ENCODE measurements at regions not wholly inside any gene's neighbourhood (a gene's known extent, or its start where the extent isn't known, plus 50 kb on each side); places are given as distances from the start of the nearest gene placed in this dataset.

DNA sequence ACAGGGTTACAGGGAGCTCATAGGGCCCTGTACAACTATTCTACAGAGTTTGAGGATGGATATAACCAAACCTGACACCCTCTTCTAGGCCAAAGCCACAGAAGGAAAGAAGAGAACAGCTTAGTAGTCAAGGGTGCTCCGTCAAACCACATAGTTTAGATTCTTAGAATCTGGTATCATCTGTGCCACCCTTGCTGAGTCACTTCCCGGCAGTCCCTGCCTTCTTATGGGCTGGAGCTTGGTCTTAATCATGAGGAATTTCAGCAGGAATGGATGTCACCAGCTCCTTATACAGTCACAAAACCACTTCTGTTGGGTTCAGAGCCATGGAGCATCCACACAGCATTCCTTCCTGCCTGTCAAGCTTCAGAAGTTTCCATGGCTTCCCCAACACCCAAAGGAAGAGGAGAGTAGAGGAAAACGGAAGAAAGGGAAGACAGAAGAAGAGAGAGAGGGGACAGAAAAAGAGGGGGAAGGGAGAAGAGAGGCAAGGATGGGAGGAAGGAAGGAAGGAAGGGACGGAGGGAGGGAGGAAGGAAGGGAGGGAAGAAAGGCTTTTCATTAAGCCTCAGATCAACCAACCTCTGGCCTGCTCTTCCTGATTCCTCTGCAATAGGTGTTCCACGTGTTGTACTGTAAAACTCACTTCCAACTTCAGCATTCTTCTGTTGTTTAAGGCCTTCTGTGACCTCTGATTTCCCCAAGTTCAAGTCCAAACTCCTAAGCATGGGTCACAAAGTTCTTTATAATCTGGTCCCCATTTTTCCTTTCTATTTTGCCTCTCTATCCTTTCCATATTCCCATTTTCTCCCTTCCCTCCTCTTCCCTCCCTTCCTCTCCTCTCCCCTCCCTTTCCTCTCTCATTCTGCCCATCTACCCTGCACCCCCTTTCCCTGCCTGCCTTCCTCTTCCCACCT is 246.1 kb upstream of the TNP1 start:
- H3K4me1 ChIP-seq (ENCODE audit: control insufficient read depth, low read length) = no peaks in the 10 kb centered on the region
- no peaks in the 10 kb centered on the region for H3K9me2 ChIP-seq (replicated peaks; ENCODE audit: control insufficient read depth, low read length)
- H3F3A ChIP-seq (ENCODE audit: control insufficient read depth, insufficient read depth) = no peaks in the 10 kb centered on the region
- no peaks in the 10 kb centered on the region for H3K27me3 ChIP-seq (ENCODE audit: control insufficient read depth, low read length)
- H3K79me2 ChIP-seq (ENCODE audit: control insufficient read depth, low read length) = no peaks in the 10 kb centered on the region
- H3K4me2 ChIP-seq (ENCODE audit: low read length) = no peak overlapping the region
- H3K9me3 ChIP-seq (ENCODE audit: control insufficient read depth, insufficient read depth, low read length) = no peaks in the 10 kb centered on the region
- H3K36me3 ChIP-seq (ENCODE audit: control insufficient read depth, low read length) = no peaks in the 10 kb centered on the region
- no peak overlapping the region for H3K27ac ChIP-seq (ENCODE audit: low read depth, low read length)
- H3K4me3 ChIP-seq (ENCODE audit: low read length) = no peak overlapping the region
- no peak for TF ChIP-seq EZH2phosphoT487 (IDR thresholded peaks at IDR 0.05; ENCODE audit: borderline replicate concordance, low read length)
- TF ChIP-seq, protein P1, sequence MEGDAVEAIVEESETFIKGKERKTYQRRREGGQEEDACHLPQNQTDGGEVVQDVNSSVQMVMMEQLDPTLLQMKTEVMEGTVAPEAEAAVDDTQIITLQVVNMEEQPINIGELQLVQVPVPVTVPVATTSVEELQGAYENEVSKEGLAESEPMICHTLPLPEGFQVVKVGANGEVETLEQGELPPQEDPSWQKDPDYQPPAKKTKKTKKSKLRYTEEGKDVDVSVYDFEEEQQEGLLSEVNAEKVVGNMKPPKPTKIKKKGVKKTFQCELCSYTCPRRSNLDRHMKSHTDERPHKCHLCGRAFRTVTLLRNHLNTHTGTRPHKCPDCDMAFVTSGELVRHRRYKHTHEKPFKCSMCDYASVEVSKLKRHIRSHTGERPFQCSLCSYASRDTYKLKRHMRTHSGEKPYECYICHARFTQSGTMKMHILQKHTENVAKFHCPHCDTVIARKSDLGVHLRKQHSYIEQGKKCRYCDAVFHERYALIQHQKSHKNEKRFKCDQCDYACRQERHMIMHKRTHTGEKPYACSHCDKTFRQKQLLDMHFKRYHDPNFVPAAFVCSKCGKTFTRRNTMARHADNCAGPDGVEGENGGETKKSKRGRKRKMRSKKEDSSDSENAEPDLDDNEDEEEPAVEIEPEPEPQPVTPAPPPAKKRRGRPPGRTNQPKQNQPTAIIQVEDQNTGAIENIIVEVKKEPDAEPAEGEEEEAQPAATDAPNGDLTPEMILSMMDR (IDR thresholded peaks at IDR 0.05; ENCODE audit: low read depth, low read length, poor library complexity, severe bottlenecking) = no peak
- no peaks in the 10 kb centered on the region for H4K20me1 ChIP-seq (ENCODE audit: control insufficient read depth, insufficient read depth, low read depth, low read length)

DNA sequence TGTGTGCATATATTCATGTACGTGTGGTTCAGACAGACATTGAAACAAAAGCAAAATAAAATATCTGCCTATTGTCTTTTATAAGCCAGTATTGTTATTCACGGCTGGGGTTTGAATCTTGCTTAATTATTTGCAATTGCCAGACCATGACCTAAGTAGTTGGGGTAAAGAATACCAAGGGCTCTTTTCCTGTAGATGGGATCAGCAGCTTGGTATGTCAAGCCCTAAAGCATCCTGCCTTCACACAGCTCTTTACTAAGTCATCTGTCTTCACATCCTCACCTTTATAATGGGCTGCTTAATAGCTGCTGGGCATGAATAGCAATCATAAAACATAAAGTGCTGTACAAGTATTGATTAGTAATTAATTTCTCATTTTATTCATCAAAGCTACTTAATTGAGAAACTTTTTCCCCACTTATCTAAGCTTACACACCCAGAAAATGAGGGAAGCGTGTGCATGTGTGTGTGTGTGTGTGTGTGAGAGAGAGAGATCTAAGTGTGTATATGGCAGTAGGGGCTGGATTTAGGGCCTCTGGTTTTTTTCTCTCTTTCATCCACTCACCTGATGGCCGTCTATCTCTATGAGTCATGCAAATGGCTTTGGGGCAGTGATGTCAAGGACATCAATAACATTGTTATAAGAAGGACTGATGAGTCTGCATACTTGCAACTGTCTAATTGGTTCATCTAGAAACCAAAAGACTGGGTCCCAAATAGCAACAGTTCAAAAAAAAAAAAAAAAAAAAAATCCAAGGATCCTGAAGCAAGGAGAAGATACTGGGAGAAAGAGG is 244.1 kb upstream of the TNP1 start:
- Histone ChIP-seq H3K79me2 (ENCODE audit: control insufficient read depth, low read length) (no peaks in the 10 kb centered on the region), H3K9me2 (replicated peaks; ENCODE audit: control insufficient read depth, low read length) (no peaks in the 10 kb centered on the region), H4K20me1 (ENCODE audit: control insufficient read depth, insufficient read depth, low read depth, low read length) (no peaks in the 10 kb centered on the region), H3K4me1 (ENCODE audit: control insufficient read depth, low read length) (no peaks in the 10 kb centered on the region), H3K36me3 (ENCODE audit: control insufficient read depth, low read length) (no peaks in the 10 kb centered on the region), H3F3A (ENCODE audit: control insufficient read depth, insufficient read depth) (no peaks in the 10 kb centered on the region), H3K27me3 (ENCODE audit: control insufficient read depth, low read length) (no peaks in the 10 kb centered on the region), H3K4me3 (ENCODE audit: low read length) (no peak overlapping the region), H3K27ac (ENCODE audit: low read depth, low read length) (no peak overlapping the region), H3K4me2 (ENCODE audit: low read length) (no peak overlapping the region), H3K9me3 (ENCODE audit: control insufficient read depth, insufficient read depth, low read length) (no peaks in the 10 kb centered on the region)
- TF ChIP-seq, protein P1 (IDR thresholded peaks at IDR 0.05; ENCODE audit: low read depth, low read length, poor library complexity, severe bottlenecking) = no peak
- no peak for TF ChIP-seq EZH2phosphoT487 (IDR thresholded peaks at IDR 0.05; ENCODE audit: borderline replicate concordance, low read length)

DNA sequence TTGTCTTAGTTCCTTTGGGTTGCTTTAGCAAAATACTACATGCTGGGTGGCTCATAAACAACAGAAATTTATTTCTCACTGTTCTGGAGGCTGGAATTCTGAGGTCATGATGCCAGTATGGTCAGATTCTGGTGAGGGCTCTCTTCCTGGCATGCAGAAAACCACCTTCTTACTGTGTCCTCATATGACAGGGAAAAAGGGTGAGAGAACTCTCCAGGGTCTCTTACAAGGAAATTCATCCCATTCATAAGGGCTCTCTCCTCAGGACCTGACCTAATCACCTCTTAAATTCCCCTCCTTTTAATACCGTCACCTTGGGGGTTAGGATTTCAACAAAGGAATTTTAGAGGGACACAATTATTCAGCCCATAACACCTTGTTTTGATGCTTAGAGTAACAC is 243.1 kb upstream of the TNP1 start:
- Histone ChIP-seq H3F3A (ENCODE audit: control insufficient read depth, insufficient read depth) (no peaks in the 10 kb centered on the region), H4K20me1 (ENCODE audit: control insufficient read depth, insufficient read depth, low read depth, low read length) (no peaks in the 10 kb centered on the region), H3K27me3 (ENCODE audit: control insufficient read depth, low read length) (no peaks in the 10 kb centered on the region), H3K4me2 (ENCODE audit: low read length) (no peak overlapping the region), H3K9me3 (ENCODE audit: control insufficient read depth, insufficient read depth, low read length) (no peaks in the 10 kb centered on the region), H3K4me1 (ENCODE audit: control insufficient read depth, low read length) (no peaks in the 10 kb centered on the region), H3K9me2 (replicated peaks; ENCODE audit: control insufficient read depth, low read length) (no peaks in the 10 kb centered on the region), H3K79me2 (ENCODE audit: control insufficient read depth, low read length) (no peaks in the 10 kb centered on the region), H3K36me3 (ENCODE audit: control insufficient read depth, low read length) (no peaks in the 10 kb centered on the region), H3K4me3 (ENCODE audit: low read length) (no peak overlapping the region), H3K27ac (ENCODE audit: low read depth, low read length) (no peak overlapping the region)
- TF ChIP-seq, protein P1 (IDR thresholded peaks at IDR 0.05; ENCODE audit: low read depth, low read length, poor library complexity, severe bottlenecking) = no peak
- TF ChIP-seq EZH2phosphoT487 (IDR thresholded peaks at IDR 0.05; ENCODE audit: borderline replicate concordance, low read length) = no peak

All from DOHH2 (cell line).